A673 (cell line): ENCODE measurements at regions not wholly inside any gene's neighbourhood (a gene's known extent, or its start where the extent isn't known, plus 50 kb on each side); places are given as distances from the start of the nearest gene placed in this dataset.

Experiments used
- EZH2 ChIP-seq: fragments of 200-600 bp; sonication (generic); IDR thresholded peaks from 2 replicates; pipeline ENCODE4 v1.6.1; 2017; ENCODE audit warnings: borderline replicate concordance, low read depth, mild to moderate bottlenecking, mixed read lengths, antibody characterized with exemption, low read length; ENCODE audit not compliant: poor library complexity, severe bottlenecking
- TF ChIP-seq, protein P1 (sequence below): fragments of 300-800, 200-600 bp; sonication (generic); conservative IDR thresholded peaks from 2 replicates; pipeline ENCODE4 v1.5.1; 2017; ENCODE audit warnings: low read depth, mild to moderate bottlenecking, antibody characterized with exemption, low read length, moderate library complexity, mixed read lengths

GRCh38 chr3:117723825-117724224 lies 1014.2 kb downstream of the TUSC7 start:
- no peak for TF ChIP-seq EZH2
- TF ChIP-seq, protein P1, sequence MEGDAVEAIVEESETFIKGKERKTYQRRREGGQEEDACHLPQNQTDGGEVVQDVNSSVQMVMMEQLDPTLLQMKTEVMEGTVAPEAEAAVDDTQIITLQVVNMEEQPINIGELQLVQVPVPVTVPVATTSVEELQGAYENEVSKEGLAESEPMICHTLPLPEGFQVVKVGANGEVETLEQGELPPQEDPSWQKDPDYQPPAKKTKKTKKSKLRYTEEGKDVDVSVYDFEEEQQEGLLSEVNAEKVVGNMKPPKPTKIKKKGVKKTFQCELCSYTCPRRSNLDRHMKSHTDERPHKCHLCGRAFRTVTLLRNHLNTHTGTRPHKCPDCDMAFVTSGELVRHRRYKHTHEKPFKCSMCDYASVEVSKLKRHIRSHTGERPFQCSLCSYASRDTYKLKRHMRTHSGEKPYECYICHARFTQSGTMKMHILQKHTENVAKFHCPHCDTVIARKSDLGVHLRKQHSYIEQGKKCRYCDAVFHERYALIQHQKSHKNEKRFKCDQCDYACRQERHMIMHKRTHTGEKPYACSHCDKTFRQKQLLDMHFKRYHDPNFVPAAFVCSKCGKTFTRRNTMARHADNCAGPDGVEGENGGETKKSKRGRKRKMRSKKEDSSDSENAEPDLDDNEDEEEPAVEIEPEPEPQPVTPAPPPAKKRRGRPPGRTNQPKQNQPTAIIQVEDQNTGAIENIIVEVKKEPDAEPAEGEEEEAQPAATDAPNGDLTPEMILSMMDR, result no peak
